GM12874 (cell line): ENCODE measurements at regions not wholly inside any gene's neighbourhood (a gene's known extent, or its start where the extent isn't known, plus 50 kb on each side); places are given as distances from the start of the nearest gene placed in this dataset.

Source experiments
- CTCF ChIP-seq: IDR thresholded peaks from 2 replicates; pipeline ENCODE4 v1.5.1; 2011; ENCODE audit warnings: low read depth, mild to moderate bottlenecking, control low read depth, low read length, moderate library complexity; ENCODE audit not compliant: insufficient read depth

- TF ChIP-seq CTCF, result no peak
These were observed 60.2 kb downstream of the TFPI2 start for GRCh38 chr7:93830141-93830925.

- no peak for TF ChIP-seq CTCF
These were observed 62.3 kb downstream of the TFPI2 start for GRCh38 chr7:93828260-93828659.

GRCh38 chr7:93823621-93824020 lies 66.9 kb downstream of the TFPI2 start:
- no peak for TF ChIP-seq CTCF

GRCh38 chr7:93821463-93821862 lies 69.1 kb downstream of the TFPI2 start:
- TF ChIP-seq CTCF, result no peak

GRCh38 chr7:93819699-93820098 lies 70.9 kb downstream of the TFPI2 start:
- no peak for TF ChIP-seq CTCF

- no peak for TF ChIP-seq CTCF
These were observed 73.0 kb downstream of the TFPI2 start for GRCh38 chr7:93817526-93817925.

- TF ChIP-seq CTCF, result no peak
These were observed 73.5 kb downstream of the TFPI2 start for GRCh38 chr7:93817004-93817403.
